ENCODE measurements at regions not wholly inside any gene's neighbourhood (a gene's known extent, or its start where the extent isn't known, plus 50 kb on each side); places are given as distances from the start of the nearest gene placed in this dataset.

DNA sequence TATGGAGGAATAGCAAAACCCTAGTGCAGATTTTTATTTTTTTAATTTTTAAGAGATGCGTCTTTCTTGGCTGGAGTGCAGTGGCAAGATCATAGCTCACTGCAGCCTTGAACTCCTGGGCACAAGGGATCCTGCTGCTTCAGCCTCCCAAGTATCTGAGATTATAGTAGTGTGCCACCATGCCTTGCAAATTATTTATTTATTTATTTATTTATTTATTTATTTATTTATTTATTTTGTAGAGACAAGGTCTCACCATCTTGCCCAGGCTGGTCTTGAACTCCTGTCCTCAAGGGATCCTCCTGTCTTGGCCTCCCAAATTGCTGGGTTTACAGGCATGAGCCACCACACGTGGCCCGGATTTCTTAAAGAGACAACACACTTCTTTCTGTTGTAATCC is 1158.8 kb downstream of the AACS start (continued):
- TF ChIP-seq CHD7 (IDR thresholded peaks at IDR 0.05; ENCODE audit: insufficient replicate concordance, low read length) = no peak
- TF ChIP-seq TAF1 (IDR thresholded peaks at IDR 0.05; ENCODE audit: low read depth, low read length) = no peak
- TF ChIP-seq RBBP5 (IDR thresholded peaks at IDR 0.05; ENCODE audit: borderline replicate concordance, low read depth, low read length) = no peak
- TF ChIP-seq SIX5 (IDR thresholded peaks at IDR 0.05; ENCODE audit: low read depth, low read length) = no peak
- TF ChIP-seq POU5F1 (IDR thresholded peaks at IDR 0.05; ENCODE audit: low read depth, low read length) = no peak
- TF ChIP-seq EP300 (IDR thresholded peaks at IDR 0.05; ENCODE audit: borderline replicate concordance in 1 of 2, low read depth in 2 of 2, low read length in 2 of 2) = no peak
- TF ChIP-seq NRF1 (IDR thresholded peaks at IDR 0.05; ENCODE audit: low read depth, low read length) = no peak
- TF ChIP-seq RFX5 (IDR thresholded peaks at IDR 0.05; ENCODE audit: borderline replicate concordance, low read depth, low read length) = no peak
